Activated T-helper 1 cell treated with anti-CD3 and anti-CD28 coated beads, Interleukin-12 subunit alpha, Interleukin-12 subunit beta, Interleukin-2, Interleukin-4 antibody, amounts not matched to agents 30 ng/mL and 10 ng/mL and 1 ng/mL, durations not matched to agents 14 hours and 24 hours and 36 hours (primary cell): ENCODE measurements at regions not wholly inside any gene's neighbourhood (a gene's known extent, or its start where the extent isn't known, plus 50 kb on each side); places are given as distances from the start of the nearest gene placed in this dataset.

Experiments used
- DNase-seq: peaks from one replicate; pipeline ENCODE4 v3.0.0; 2021; ENCODE audit warnings: low spot score
- H3K27ac Mint-ChIP-seq: one replicate; pipeline ENCODE4 v1.8.0; 2021; ENCODE audit warnings: mild to moderate bottlenecking, mixed read lengths
- H3K27me3 Mint-ChIP-seq: one replicate; pipeline ENCODE4 v1.8.0; 2022; ENCODE audit warnings: mild to moderate bottlenecking, moderate library complexity, mixed read lengths; ENCODE audit not compliant: insufficient read depth
- H3K36me3 Mint-ChIP-seq: one replicate; pipeline ENCODE4 v1.8.0; 2021; ENCODE audit warnings: low read depth, mixed read lengths
- H3K4me1 Mint-ChIP-seq: one replicate; pipeline ENCODE4 v1.8.0; 2021; ENCODE audit warnings: low read depth, mixed read lengths
- H3K4me3 Mint-ChIP-seq: one replicate; pipeline ENCODE4 v1.8.0; 2021; ENCODE audit warnings: mild to moderate bottlenecking, moderate library complexity, mixed read lengths
- H3K9me3 Mint-ChIP-seq: one replicate; pipeline ENCODE4 v1.8.0; 2021; ENCODE audit warnings: mixed read lengths
- intact Hi-C: fragments of 100-400 bp; cut with micrococcal nuclease; formaldehyde crosslinking; loops from one replicate; pipeline ENCODE4 v1.15.1; 2024

DNA sequence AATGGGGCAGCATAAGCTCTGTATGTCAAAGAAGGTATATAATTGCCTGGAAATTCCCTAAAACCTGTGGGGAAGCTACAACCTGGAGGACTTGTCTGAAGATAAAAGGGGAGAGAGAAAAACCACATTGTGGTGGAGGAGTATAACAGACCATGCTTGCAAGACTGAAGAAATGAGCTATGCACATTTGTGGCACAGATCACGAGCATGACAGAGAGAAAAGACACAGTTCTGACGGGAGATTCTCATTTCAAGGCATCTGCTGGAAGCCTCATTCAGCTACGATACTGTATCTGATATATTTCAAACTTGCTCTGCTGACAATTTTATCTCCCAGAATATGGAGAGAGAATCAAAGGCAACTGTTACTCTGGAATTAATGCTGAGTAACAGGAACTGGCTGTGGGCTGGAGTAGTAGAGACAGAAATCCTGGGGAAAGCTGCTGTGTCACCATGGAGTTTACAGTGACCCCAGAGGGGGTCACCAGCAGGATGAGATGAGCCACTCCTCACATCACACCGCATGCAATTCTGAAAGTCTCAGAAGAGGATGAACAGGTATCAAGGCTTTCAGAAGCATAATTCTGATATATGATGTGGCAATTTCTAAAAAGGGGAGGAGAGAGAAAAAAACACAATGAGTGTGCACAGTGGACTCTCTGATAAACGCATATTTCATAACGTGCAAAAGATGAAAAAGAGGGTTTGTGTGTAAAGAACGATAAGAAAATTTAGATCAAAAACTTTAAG is 528.8 kb downstream of the IRX1 start:
- no peak overlapping the region for H3K27ac Mint-ChIP-seq
- no peaks in the 10 kb centered on the region for H3K36me3 Mint-ChIP-seq
- DNase-seq: no peak
- intact Hi-C loops: no loop called here
- H3K27me3 Mint-ChIP-seq: no peaks in the 10 kb centered on the region
- H3K4me3 Mint-ChIP-seq: no peak overlapping the region
- peaks cover 3% of the 10 kb centered on the region for H3K9me3 Mint-ChIP-seq
- H3K4me1 Mint-ChIP-seq: no peaks in the 10 kb centered on the region

DNA sequence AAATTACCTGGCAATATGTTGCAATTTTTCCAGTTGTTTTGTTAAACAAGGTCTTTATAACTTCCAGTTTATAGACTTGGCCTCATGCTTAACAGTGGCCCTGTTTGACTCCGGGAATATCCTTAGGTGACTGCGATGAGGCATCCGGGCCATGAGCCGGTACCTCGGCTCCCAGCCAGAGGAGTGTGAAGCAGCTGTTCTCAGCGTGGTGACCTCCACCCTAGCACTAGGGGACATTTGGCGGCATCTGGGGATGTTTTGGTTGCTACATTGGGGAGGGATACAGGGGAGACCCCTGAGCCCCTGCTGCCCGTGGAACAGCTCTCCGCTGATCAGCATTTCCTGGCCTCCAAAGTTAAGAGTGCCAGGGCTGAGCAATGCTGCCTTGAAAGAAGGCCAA is 533.4 kb downstream of the IRX1 start:
- Mint-ChIP-seq H3K4me3 (no peak overlapping the region), H3K36me3 (no peaks in the 10 kb centered on the region), H3K27ac (no peak overlapping the region), H3K27me3 (no peaks in the 10 kb centered on the region), H3K4me1 (no peaks in the 10 kb centered on the region), H3K9me3 (peaks cover 6% of the 10 kb centered on the region)
- no peak for DNase-seq
- intact Hi-C loops: no loop called here

DNA sequence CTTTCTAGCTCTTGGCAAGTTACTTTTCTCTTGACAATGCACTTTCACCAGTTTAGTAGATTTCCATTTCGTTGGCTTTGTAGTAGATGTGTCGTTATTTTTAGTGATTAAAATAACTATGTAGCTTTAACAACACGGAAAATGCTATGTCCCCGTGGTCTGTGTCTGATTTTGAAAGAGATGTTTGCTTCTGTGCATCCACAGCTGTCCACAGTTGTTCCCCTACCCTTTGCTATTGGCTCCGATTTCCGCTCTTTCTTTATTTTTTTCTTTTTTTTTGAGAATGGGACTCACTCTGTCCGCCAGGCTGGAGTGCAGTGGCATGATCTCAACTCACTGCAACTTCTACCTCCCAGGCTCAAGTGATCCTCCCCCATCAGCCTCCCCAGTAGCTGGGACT is 533.9 kb downstream of the IRX1 start:
- H3K9me3 Mint-ChIP-seq: peaks cover 5% of the 10 kb centered on the region
- intact Hi-C loops: no loop called here

DNA sequence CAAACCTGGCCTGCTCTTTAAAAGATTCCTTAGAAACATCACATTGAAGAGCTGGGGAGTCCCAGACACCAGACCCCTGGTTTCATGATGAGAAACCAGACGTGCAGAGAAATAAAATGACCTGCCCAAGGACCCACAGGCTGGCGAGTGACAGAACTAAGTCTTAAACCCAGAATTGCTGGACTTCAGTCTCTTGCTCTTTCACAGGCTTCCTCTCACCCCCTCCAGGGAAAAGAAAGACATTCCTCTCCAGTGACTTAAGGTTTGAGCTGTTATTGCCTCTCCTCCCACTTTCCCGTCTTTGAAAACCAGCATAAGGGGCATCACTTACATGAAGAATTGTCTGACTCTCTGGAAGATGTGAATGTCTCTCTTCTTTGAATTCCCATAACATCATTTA is 535.2 kb downstream of the IRX1 start:
- no peak for DNase-seq
- Mint-ChIP-seq H3K4me1 (no peaks in the 10 kb centered on the region), H3K27ac (no peak overlapping the region), H3K36me3 (no peaks in the 10 kb centered on the region), H3K4me3 (no peak overlapping the region), H3K27me3 (no peaks in the 10 kb centered on the region), H3K9me3 (peaks cover 3% of the 10 kb centered on the region)
- intact Hi-C loops: no loop called here

More for the DNA sequence above, 533.9 kb downstream of the IRX1 start:
- no peak overlapping the region for H3K27ac Mint-ChIP-seq
- no peak for DNase-seq
- no peaks in the 10 kb centered on the region for H3K4me1 Mint-ChIP-seq
- no peaks in the 10 kb centered on the region for H3K36me3 Mint-ChIP-seq
- H3K27me3 Mint-ChIP-seq: no peaks in the 10 kb centered on the region
- no peak overlapping the region for H3K4me3 Mint-ChIP-seq

DNA sequence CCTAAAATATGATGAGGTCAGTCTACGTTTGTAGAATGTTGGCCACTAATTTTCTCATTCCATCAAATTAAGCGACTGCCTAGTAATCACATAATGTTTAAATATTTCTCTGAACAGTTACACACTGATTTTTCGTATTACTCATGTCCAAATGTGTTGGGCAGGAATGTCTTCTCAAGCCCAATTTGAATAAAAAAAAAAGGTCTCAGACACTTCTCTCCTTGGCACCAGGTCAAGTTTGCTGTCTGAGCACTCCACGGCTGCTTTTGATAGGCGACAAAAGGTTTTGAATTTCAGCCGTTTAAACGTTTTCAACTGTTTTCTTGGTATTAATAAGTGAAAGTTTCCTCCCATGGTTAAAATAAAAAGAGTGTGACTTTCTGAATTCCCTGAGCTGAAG is 542.1 kb downstream of the IRX1 start:
- no peak overlapping the region for H3K27ac Mint-ChIP-seq

DNA sequence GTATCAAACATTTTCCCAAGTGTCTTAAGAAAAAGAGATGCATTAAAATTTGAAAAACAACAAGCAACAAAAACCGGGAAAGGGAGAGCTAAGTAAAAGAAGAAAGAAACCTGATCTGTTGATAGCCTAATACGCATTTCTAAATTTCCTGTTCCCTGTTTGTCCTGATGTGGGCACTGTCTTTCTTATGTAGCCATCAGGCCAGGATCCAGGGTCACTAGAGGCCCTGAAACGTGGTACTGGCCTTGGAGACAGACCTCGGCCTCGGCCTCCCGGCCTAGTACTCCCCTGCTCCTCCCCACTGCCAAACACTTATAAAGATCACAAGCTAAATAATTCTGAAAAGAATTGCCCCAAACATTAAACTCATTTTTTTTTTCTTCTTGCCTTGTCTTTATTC is 547.2 kb downstream of the IRX1 start:
- intact Hi-C loops: no loop called here
- H3K4me3 Mint-ChIP-seq: no peak overlapping the region
- no peaks in the 10 kb centered on the region for H3K36me3 Mint-ChIP-seq
- H3K4me1 Mint-ChIP-seq: no peaks in the 10 kb centered on the region
- DNase-seq: no peak
- no peaks in the 10 kb centered on the region for H3K27me3 Mint-ChIP-seq
- H3K9me3 Mint-ChIP-seq: no peaks in the 10 kb centered on the region
- no peak overlapping the region for H3K27ac Mint-ChIP-seq

More for the DNA sequence above, 542.1 kb downstream of the IRX1 start:
- Mint-ChIP-seq H3K27me3 (no peaks in the 10 kb centered on the region), H3K9me3 (peaks cover 3% of the 10 kb centered on the region), H3K4me3 (no peak overlapping the region), H3K36me3 (no peaks in the 10 kb centered on the region), H3K4me1 (no peaks in the 10 kb centered on the region)
- intact Hi-C loops: no loop called here
- DNase-seq: no peak

DNA sequence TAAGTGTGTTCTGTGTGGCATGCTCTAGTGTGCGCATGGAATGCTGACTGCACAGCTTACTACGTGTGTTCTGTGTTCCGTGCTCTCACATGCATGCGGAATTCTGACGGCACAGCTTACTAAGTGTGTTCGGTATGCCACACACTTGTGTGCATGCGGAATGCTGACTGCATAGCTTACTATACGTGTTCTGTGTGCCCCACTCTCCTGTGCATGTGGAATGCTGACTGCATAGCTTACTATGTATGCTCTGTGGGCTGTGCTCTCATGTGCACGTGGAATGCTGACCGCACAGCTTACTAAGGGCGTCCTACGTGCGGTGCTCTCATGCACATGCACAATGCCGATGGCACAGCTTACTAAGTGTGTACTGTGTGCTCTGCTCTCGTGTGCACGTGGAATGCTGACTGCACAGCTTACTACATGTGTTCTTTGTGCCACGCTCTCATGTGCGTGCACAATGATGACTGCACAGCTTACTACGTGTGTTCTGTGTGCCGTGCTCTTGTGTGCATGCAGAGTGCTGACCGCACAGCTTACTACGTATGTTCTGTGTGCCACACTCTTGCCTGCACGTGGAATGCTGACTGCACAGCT is 548.9 kb downstream of the IRX1 start:
- Mint-ChIP-seq H3K9me3 (no peaks in the 10 kb centered on the region), H3K4me1 (no peaks in the 10 kb centered on the region), H3K27ac (no peak overlapping the region), H3K4me3 (no peak overlapping the region), H3K27me3 (no peaks in the 10 kb centered on the region), H3K36me3 (no peaks in the 10 kb centered on the region)
- DNase-seq: no peak
- intact Hi-C loops: no loop called here

DNA sequence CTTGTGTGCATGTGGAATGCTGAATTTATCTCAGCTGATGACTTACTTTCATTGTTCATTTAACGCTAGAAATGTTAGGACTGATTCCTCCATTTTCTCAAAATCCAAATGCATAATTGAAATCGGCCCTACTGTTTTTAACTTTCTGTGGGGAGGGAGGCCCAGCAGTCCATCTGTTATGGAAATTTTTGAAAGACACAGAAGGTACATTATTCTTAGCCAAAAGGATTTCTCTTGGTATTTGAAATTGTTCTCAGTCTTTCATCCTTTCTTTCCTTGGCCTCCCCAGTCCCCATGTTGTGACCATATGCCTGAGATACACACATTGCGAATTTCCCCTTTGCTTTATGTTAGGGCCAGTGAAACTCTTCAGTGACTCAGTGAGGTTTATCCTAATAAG is 549.9 kb downstream of the IRX1 start:
- H3K27ac Mint-ChIP-seq: no peak overlapping the region
- intact Hi-C loops: no loop called here
- H3K4me3 Mint-ChIP-seq: no peak overlapping the region
- H3K36me3 Mint-ChIP-seq: no peaks in the 10 kb centered on the region
- H3K9me3 Mint-ChIP-seq: no peaks in the 10 kb centered on the region
- no peaks in the 10 kb centered on the region for H3K27me3 Mint-ChIP-seq
- no peak for DNase-seq
- H3K4me1 Mint-ChIP-seq: no peaks in the 10 kb centered on the region

DNA sequence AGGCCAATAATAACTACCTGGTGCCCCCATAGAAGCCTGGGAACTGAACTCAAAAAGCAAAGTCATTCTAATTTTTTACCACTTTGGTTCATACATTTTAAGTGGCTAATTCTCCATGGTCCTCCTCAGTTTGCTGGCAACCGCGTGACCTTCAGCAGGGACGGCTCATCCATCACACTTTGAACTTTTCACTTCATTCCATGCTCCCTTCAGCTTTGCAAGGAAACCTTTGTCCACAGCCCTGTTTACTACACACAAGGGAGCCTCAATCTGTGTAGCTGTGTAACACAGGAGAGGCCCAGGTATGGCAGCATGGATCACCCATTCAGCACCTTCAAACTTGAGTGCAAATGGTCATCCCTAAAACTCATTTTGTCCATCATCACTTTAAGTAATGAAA is 552.4 kb downstream of the IRX1 start:
- H3K36me3 Mint-ChIP-seq: no peaks in the 10 kb centered on the region
- no peak overlapping the region for H3K4me3 Mint-ChIP-seq
- no peaks in the 10 kb centered on the region for H3K27me3 Mint-ChIP-seq
- no peak for DNase-seq
- no peaks in the 10 kb centered on the region for H3K4me1 Mint-ChIP-seq
- no peak overlapping the region for H3K27ac Mint-ChIP-seq
- H3K9me3 Mint-ChIP-seq: no peaks in the 10 kb centered on the region
- intact Hi-C loops: no loop called here

DNA sequence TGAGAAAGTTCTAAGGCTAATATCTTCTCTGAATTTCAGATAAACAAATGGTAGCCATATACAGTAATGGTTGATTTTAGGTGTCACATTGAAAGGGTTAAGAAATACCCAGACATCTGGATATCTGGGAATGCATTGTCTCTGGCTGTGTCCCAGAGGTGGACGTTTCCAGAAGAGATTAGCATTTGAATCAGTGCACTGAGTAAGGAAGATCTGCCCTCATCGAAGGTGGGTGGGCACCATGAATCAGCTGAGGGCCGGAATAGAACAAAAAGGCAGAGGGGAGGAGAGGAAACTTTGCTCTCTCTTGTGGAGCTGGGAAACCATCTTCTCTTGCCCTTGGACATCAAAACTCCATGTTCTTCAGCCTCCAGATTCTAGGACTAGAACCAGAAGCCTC is 554.4 kb downstream of the IRX1 start:
- intact Hi-C loops: no loop called here
- Mint-ChIP-seq H3K36me3 (no peaks in the 10 kb centered on the region), H3K27me3 (no peaks in the 10 kb centered on the region), H3K9me3 (no peaks in the 10 kb centered on the region), H3K27ac (no peak overlapping the region), H3K4me3 (no peak overlapping the region), H3K4me1 (no peaks in the 10 kb centered on the region)
- DNase-seq: no peak

DNA sequence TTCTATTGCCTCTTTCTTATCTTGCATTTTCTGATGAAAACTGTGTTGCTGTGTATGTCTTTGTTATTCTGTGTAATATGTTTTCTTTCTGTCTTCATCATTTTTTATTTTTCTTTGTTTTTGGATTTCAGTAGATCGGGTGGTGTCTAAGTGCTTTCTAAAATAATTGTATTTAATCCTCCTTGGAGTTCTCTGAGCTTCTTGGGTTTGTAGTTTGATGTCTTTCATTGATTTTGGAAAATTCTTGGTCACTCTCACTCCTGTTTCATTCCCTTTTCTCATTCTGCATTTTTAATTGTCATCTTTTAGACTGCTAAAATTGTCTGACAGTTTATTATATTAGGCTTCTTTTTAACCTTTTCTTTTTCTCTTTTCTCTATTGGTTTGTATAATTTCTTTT is 560.5 kb downstream of the IRX1 start:
- no peaks in the 10 kb centered on the region for H3K4me1 Mint-ChIP-seq
- no peaks in the 10 kb centered on the region for H3K27me3 Mint-ChIP-seq
- H3K9me3 Mint-ChIP-seq: no peaks in the 10 kb centered on the region
- intact Hi-C loops: no loop called here
- DNase-seq: no peak
- no peak overlapping the region for H3K4me3 Mint-ChIP-seq
- H3K36me3 Mint-ChIP-seq: no peaks in the 10 kb centered on the region
- H3K27ac Mint-ChIP-seq: no peak overlapping the region

DNA sequence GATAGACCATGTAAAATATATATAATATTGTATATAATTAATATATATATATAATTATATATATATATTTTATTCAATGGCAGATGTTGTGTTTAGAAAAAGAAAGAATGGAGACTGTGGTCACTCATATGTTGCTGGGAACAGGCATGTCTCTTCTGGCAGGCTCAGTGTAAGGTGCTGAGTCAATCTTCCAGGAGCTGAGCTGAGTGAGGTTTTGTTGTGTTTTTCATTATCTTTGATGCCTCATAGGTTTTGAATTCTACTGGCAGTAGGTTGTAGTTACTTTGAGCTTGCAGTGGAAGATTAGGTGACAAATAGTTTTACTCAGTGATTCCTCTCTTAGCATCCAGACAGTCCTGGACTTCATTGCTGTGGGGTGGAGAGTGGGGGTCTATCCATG is 561.3 kb downstream of the IRX1 start:
- H3K27ac Mint-ChIP-seq: no peak overlapping the region
- H3K4me3 Mint-ChIP-seq: no peak overlapping the region
- no peaks in the 10 kb centered on the region for H3K36me3 Mint-ChIP-seq
- no peaks in the 10 kb centered on the region for H3K4me1 Mint-ChIP-seq
- intact Hi-C loops: no loop called here
- no peaks in the 10 kb centered on the region for H3K9me3 Mint-ChIP-seq
- no peaks in the 10 kb centered on the region for H3K27me3 Mint-ChIP-seq
- DNase-seq: no peak

DNA sequence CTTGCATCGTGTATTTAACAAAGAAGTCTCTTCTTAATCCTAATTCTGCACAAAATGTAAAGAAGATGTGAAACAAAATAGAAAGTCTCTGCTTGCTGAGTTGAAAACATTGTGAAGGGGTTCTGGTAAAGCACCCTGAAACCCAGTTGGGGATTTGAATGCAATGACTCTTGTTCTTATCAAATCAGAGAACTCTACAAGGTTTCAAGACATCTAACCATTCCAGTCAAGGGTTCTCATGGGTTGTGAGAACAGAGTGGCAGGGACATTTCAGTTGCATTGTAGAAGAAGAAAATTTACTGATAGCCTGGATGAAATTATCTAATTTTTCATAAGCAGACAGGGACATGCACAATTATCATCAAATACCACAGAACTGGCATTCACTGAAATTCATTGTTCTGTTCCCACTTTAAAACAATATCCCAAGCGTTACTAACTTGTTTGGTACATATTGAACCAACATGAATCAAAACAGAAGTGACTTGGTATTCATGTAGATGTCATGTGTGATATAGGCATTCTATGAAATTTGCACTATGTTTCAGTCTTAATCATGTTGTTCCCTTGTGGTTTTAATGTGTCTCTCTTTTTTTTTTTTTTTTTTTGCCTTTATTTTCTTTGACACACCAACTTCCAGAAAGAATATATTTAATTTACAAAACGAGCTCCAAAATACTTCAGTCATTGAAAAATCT is 563.3 kb downstream of the IRX1 start:
- DNase-seq: no peak
- Mint-ChIP-seq H3K9me3 (no peaks in the 10 kb centered on the region), H3K4me1 (no peaks in the 10 kb centered on the region), H3K27me3 (no peaks in the 10 kb centered on the region), H3K27ac (no peak overlapping the region), H3K4me3 (no peak overlapping the region), H3K36me3 (no peaks in the 10 kb centered on the region)
- intact Hi-C loops: no loop called here
